Muscle layer of colon (tissue), 2 donors: ENCODE measurements at regions not wholly inside any gene's neighbourhood (a gene's known extent, or its start where the extent isn't known, plus 50 kb on each side); places are given as distances from the start of the nearest gene placed in this dataset.

Experiments
- H3K27ac ChIP-seq: one replicate; pipeline ENCODE4 v1.7.0; 2013; ENCODE audit warnings: low read depth, mild to moderate bottlenecking, low read length, moderate library complexity
- H3K27me3 ChIP-seq, 2 donors: one replicate each; pipeline ENCODE4 v1.7.0; 2013; ENCODE audit warnings: low read length in 2 of 2, mild to moderate bottlenecking in 2 of 2; ENCODE audit not compliant: insufficient read depth in 2 of 2, control insufficient read depth in 1 of 2
- H3K36me3 ChIP-seq: one replicate; pipeline ENCODE4 v1.7.0; 2013; ENCODE audit warnings: mild to moderate bottlenecking, low read length; ENCODE audit not compliant: insufficient read depth
- H3K4me1 ChIP-seq: one replicate; pipeline ENCODE4 v1.7.0; 2013; ENCODE audit warnings: mild to moderate bottlenecking, low read length; ENCODE audit not compliant: insufficient read depth
- H3K4me3 ChIP-seq, 2 donors: one replicate each; pipeline ENCODE4 v1.7.0; 2013; ENCODE audit warnings: low read length in 2 of 2, low read depth in 1 of 2, mild to moderate bottlenecking in 1 of 2, moderate library complexity in 1 of 2
- H3K9ac ChIP-seq: one replicate; pipeline ENCODE4 v1.7.0; 2013; ENCODE audit warnings: low read length
- H3K9me3 ChIP-seq: one replicate; pipeline ENCODE4 v1.7.0; 2013; ENCODE audit warnings: mild to moderate bottlenecking, low read length
- donor health status: abdominal sarcoma.
- donor health status: Adenocarcinoma of cecum.

GRCh38 chr3:103134023-103134724, 699.4 kb downstream of the ZPLD1 start:
- H3K36me3 ChIP-seq = no peaks in the 10 kb centered on the region
- no peak overlapping the region for H3K4me3 ChIP-seq
- no peaks in the 10 kb centered on the region for H3K9me3 ChIP-seq
- H3K4me1 ChIP-seq = no peaks in the 10 kb centered on the region
- H3K9ac ChIP-seq = no peak overlapping the region
- no peaks in the 10 kb centered on the region for H3K27me3 ChIP-seq
- no peak overlapping the region for H3K27ac ChIP-seq

- no peak overlapping the region for H3K27ac ChIP-seq
- H3K4me3 ChIP-seq = no peak overlapping the region
- H3K36me3 ChIP-seq = no peaks in the 10 kb centered on the region
- H3K9me3 ChIP-seq = no peaks in the 10 kb centered on the region
- no peak overlapping the region for H3K9ac ChIP-seq
- H3K4me1 ChIP-seq = no peaks in the 10 kb centered on the region
- no peaks in the 10 kb centered on the region for H3K27me3 ChIP-seq
Measured at GRCh38 chr3:103136621-103137020, 701.8 kb downstream of the ZPLD1 start.

GRCh38 chr3:103137830-103138229, 703.0 kb downstream of the ZPLD1 start:
- Histone ChIP-seq H3K27ac (no peak overlapping the region), H3K36me3 (no peaks in the 10 kb centered on the region), H3K27me3 (no peaks in the 10 kb centered on the region), H3K4me1 (no peaks in the 10 kb centered on the region), H3K4me3 (no peak overlapping the region), H3K9ac (no peak overlapping the region), H3K9me3 (no peaks in the 10 kb centered on the region)

DNA sequence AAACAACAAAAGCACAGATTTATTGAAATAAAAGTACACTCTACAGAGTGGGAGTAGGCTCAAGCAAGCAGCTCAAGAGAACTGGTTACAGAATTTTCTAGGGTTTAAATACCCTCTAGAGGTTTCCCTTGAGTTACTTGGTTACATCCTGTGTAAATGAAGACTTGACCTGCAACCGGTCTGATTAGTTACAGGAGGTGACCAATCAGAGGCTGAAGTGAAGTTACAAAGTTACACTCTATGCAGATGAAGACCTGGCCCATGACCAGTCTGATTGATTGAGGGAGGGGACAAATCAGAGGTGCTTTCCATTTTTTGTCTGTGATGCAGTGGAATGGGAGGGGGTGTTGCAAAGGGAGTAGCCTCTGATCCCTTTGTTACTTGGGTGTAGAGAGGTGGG, 723.4 kb downstream of the ZPLD1 start:
- Histone ChIP-seq H3K4me1 (no peaks in the 10 kb centered on the region), H3K4me3 (no peak overlapping the region), H3K27ac (no peak overlapping the region)

DNA sequence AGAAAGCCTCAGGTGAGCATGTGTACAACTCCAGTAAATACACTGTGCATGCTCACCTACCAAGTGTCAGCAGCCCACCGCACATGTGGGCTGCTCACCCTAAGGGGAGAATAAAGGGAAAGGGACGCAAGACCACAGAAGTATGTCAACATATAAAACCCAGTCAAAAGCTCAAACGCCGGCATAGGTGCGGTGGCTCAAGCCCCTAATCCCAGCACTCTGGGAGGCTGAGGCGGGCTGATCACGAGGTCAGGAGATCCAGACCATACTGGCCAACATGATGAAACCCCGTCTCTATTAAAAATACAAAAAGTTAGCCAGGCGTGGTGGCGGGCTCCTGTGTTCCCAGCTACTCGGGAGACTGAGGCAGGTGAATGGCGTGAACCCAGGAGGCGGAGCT, 732.1 kb downstream of the ZPLD1 start:
- Histone ChIP-seq H3K4me3 (no peak overlapping the region), H3K4me1 (no peaks in the 10 kb centered on the region), H3K9ac (no peak overlapping the region), H3K27ac (no peak overlapping the region), H3K36me3 (no peaks in the 10 kb centered on the region), H3K9me3 (no peaks in the 10 kb centered on the region), H3K27me3 (no peaks in the 10 kb centered on the region)

More for the DNA sequence above, 723.4 kb downstream of the ZPLD1 start:
- Histone ChIP-seq H3K36me3 (no peaks in the 10 kb centered on the region), H3K9me3 (no peaks in the 10 kb centered on the region), H3K27me3 (no peaks in the 10 kb centered on the region), H3K9ac (no peak overlapping the region)

DNA sequence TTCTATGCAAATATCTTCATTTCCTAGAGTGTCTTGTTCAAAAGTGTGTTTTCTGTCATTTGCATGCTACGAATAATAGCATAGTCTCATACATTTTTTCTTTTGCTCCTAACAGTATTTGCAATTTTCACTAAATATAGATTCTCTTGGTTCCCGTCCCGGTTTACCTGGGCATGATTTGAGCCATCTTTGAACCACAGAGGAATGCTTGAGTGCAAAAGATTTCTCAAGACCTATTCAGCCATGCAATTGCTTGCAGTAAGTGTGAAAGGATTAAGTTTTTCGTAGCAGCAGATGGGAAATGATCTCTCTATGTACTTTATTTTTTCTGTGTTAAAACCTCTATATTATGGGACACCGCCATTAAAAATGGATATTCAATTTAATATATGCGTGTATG, 733.0 kb downstream of the ZPLD1 start:
- Histone ChIP-seq H3K27ac (no peak overlapping the region), H3K4me3 (no peak overlapping the region), H3K9ac (no peak overlapping the region), H3K4me1 (no peaks in the 10 kb centered on the region), H3K27me3 (no peaks in the 10 kb centered on the region), H3K36me3 (no peaks in the 10 kb centered on the region), H3K9me3 (no peaks in the 10 kb centered on the region)

GRCh38 chr3:103169289-103169688, 734.5 kb downstream of the ZPLD1 start:
- H3K36me3 ChIP-seq = no peaks in the 10 kb centered on the region
- H3K27me3 ChIP-seq = no peaks in the 10 kb centered on the region
- H3K27ac ChIP-seq = no peak overlapping the region
- H3K4me3 ChIP-seq = no peak overlapping the region
- no peak overlapping the region for H3K9ac ChIP-seq
- H3K9me3 ChIP-seq = no peaks in the 10 kb centered on the region
- H3K4me1 ChIP-seq = no peaks in the 10 kb centered on the region

DNA sequence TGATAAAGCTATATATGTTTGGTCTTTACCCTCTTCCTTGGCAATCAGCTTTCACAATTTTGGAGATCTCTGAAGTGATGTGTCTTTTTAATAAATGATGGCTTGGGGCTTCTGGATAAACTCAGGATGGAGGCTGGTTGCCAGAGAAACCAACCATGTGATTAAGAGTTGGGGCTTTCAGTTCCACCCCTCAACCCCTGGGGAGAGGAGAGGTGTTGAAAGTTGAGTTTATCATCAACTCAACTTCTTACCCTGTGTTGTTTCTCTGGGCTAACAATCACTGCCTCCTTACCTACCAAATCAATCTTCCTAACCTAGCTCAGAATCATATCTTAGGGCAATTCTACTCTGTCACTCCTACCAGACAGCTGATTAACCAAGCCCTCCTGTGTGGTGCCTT, 735.8 kb downstream of the ZPLD1 start:
- Histone ChIP-seq H3K4me3 (no peak overlapping the region), H3K9ac (no peak overlapping the region), H3K4me1 (no peaks in the 10 kb centered on the region), H3K27me3 (no peaks in the 10 kb centered on the region), H3K9me3 (no peaks in the 10 kb centered on the region), H3K27ac (no peak overlapping the region), H3K36me3 (no peaks in the 10 kb centered on the region)

GRCh38 chr3:103173940-103174339, 739.1 kb downstream of the ZPLD1 start:
- Histone ChIP-seq H3K4me1 (no peaks in the 10 kb centered on the region), H3K9me3 (no peaks in the 10 kb centered on the region), H3K9ac (no peak overlapping the region), H3K36me3 (no peaks in the 10 kb centered on the region), H3K4me3 (no peak overlapping the region), H3K27ac (no peak overlapping the region), H3K27me3 (no peaks in the 10 kb centered on the region)

GRCh38 chr3:103181160-103181559, 746.3 kb downstream of the ZPLD1 start:
- Histone ChIP-seq H3K4me1 (no peaks in the 10 kb centered on the region), H3K36me3 (no peaks in the 10 kb centered on the region), H3K9ac (no peak overlapping the region), H3K4me3 (no peak overlapping the region), H3K9me3 (no peaks in the 10 kb centered on the region), H3K27me3 (no peaks in the 10 kb centered on the region), H3K27ac (no peak overlapping the region)

- no peaks in the 10 kb centered on the region for H3K4me1 ChIP-seq
- no peaks in the 10 kb centered on the region for H3K36me3 ChIP-seq
- no peaks in the 10 kb centered on the region for H3K9me3 ChIP-seq
- H3K9ac ChIP-seq = no peak overlapping the region
- no peak overlapping the region for H3K27ac ChIP-seq
- no peaks in the 10 kb centered on the region for H3K27me3 ChIP-seq
- H3K4me3 ChIP-seq = no peak overlapping the region
Measured at GRCh38 chr3:103184772-103185171, 750.0 kb downstream of the ZPLD1 start.

- H3K27me3 ChIP-seq = no peaks in the 10 kb centered on the region
- H3K9ac ChIP-seq = no peak overlapping the region
- no peaks in the 10 kb centered on the region for H3K36me3 ChIP-seq
- H3K9me3 ChIP-seq = no peaks in the 10 kb centered on the region
- H3K27ac ChIP-seq = no peak overlapping the region
- no peak overlapping the region for H3K4me3 ChIP-seq
- H3K4me1 ChIP-seq = no peaks in the 10 kb centered on the region
Measured at GRCh38 chr3:103189941-103190340, 755.1 kb downstream of the ZPLD1 start.
